Lower leg skin (tissue), 3 donors: ENCODE measurements at regions not wholly inside any gene's neighbourhood (a gene's known extent, or its start where the extent isn't known, plus 50 kb on each side); places are given as distances from the start of the nearest gene placed in this dataset.

Experiments
- POLR2A ChIP-seq, 2 donors: fragments of 450-650 bp; IDR thresholded peaks; one replicate each; pipeline ENCODE4 v1.6.1; 2016 to 2017; ENCODE audit warnings: antibody characterized with exemption in 2 of 2, mild to moderate bottlenecking in 1 of 2, moderate library complexity in 1 of 2
- TF ChIP-seq, protein P1 (sequence below), 3 donors: fragments of 450-650 bp; IDR thresholded peaks; one replicate each; pipeline ENCODE4 v1.5.1; 2016; ENCODE audit warnings: antibody characterized with exemption in 3 of 3, mild to moderate bottlenecking in 3 of 3, moderate library complexity in 2 of 3

GRCh38 chr13:62057286-62057685, 641.6 kb upstream of the PCDH20 start:
- TF ChIP-seq, protein P1, sequence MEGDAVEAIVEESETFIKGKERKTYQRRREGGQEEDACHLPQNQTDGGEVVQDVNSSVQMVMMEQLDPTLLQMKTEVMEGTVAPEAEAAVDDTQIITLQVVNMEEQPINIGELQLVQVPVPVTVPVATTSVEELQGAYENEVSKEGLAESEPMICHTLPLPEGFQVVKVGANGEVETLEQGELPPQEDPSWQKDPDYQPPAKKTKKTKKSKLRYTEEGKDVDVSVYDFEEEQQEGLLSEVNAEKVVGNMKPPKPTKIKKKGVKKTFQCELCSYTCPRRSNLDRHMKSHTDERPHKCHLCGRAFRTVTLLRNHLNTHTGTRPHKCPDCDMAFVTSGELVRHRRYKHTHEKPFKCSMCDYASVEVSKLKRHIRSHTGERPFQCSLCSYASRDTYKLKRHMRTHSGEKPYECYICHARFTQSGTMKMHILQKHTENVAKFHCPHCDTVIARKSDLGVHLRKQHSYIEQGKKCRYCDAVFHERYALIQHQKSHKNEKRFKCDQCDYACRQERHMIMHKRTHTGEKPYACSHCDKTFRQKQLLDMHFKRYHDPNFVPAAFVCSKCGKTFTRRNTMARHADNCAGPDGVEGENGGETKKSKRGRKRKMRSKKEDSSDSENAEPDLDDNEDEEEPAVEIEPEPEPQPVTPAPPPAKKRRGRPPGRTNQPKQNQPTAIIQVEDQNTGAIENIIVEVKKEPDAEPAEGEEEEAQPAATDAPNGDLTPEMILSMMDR (IDR thresholded peaks at IDR 0.05): no peak
- TF ChIP-seq POLR2A (IDR thresholded peaks at IDR 0.05): no peak
